H9 (cell line): ENCODE measurements at regions not wholly inside any gene's neighbourhood (a gene's known extent, or its start where the extent isn't known, plus 50 kb on each side); places are given as distances from the start of the nearest gene placed in this dataset.

Source experiments
- DNase-seq: peaks from one replicate; pipeline ENCODE4 v3.0.0-alpha.2; 2017
- H2AFZ ChIP-seq: one replicate; pipeline ENCODE4 v1.6.1; 2013; ENCODE audit warnings: mild to moderate bottlenecking, low read length, control low read depth, moderate library complexity
- H2AK5ac ChIP-seq: 2 replicates; pipeline ENCODE4 v1.6.1; 2013; ENCODE audit warnings: low read length, control low read depth, mixed read lengths; ENCODE audit not compliant: insufficient read length
- H2BK120ac ChIP-seq: one replicate; pipeline ENCODE4 v1.6.1; 2013; ENCODE audit warnings: low read depth, mild to moderate bottlenecking, low read length, control low read depth, inconsistent platforms; ENCODE audit not compliant: poor library complexity, severe bottlenecking
- H2BK12ac ChIP-seq: 2 replicates; pipeline ENCODE4 v1.6.1; 2013; ENCODE audit warnings: low read length, control low read depth, mixed read lengths, low read depth; ENCODE audit not compliant: insufficient read length
- H2BK15ac ChIP-seq: 2 replicates; pipeline ENCODE4 v1.6.1; 2013; ENCODE audit warnings: low read depth, low read length, control low read depth
- H2BK20ac ChIP-seq: one replicate; pipeline ENCODE4 v1.6.1; 2013; ENCODE audit warnings: low read depth, mild to moderate bottlenecking, low read length, control low read depth, inconsistent platforms; ENCODE audit not compliant: poor library complexity, severe bottlenecking
- H2BK5ac ChIP-seq: 2 replicates; pipeline ENCODE4 v1.6.1; 2013; ENCODE audit warnings: low read length, control low read depth, mixed read lengths; ENCODE audit not compliant: insufficient read length
- H3K14ac ChIP-seq: 2 replicates; pipeline ENCODE4 v1.6.1; 2013; ENCODE audit warnings: low read length, control low read depth; ENCODE audit not compliant: insufficient read depth
- H3K18ac ChIP-seq: 2 replicates; pipeline ENCODE4 v1.6.1; 2013; ENCODE audit warnings: low read depth, mild to moderate bottlenecking, mixed read lengths, low read length, control low read depth; ENCODE audit not compliant: insufficient read length
- H3K23ac ChIP-seq: 2 replicates; pipeline ENCODE4 v1.6.1; 2013; ENCODE audit warnings: low read length, control low read depth, mixed read lengths, low read depth; ENCODE audit not compliant: insufficient read length
- H3K23me2 ChIP-seq: 2 replicates; pipeline ENCODE4 v1.6.1; 2013; ENCODE audit warnings: low read depth, mild to moderate bottlenecking, mixed read lengths, low read length, control low read depth; ENCODE audit not compliant: insufficient read length, poor library complexity, severe bottlenecking
- H3K27ac ChIP-seq: 2 replicates; pipeline ENCODE4 v1.5.1; 2013; ENCODE audit warnings: low read length, control low read depth, mixed read lengths, low read depth; ENCODE audit not compliant: insufficient read length
- H3K27me3 ChIP-seq: 2 replicates; pipeline ENCODE4 v1.6.1; 2013; ENCODE audit warnings: low read length, control low read depth, inconsistent platforms; ENCODE audit not compliant: insufficient read depth
- H3K4ac ChIP-seq: 2 replicates; pipeline ENCODE4 v1.6.1; 2013; ENCODE audit warnings: low read depth, mild to moderate bottlenecking, control low read depth, inconsistent platforms, low read length, moderate library complexity
- H3K4me1 ChIP-seq: 2 replicates; pipeline ENCODE4 v1.6.1; 2013; ENCODE audit warnings: low read length, control low read depth, inconsistent platforms; ENCODE audit not compliant: insufficient read depth
- H3K4me2 ChIP-seq: 2 replicates; pipeline ENCODE4 v1.6.1; 2013; ENCODE audit warnings: low read length, control low read depth, mixed read lengths; ENCODE audit not compliant: insufficient read length, insufficient read depth
- H3K56ac ChIP-seq: 2 replicates; pipeline ENCODE4 v1.6.1; 2013; ENCODE audit warnings: low read depth, mild to moderate bottlenecking, mixed read lengths, low read length, control low read depth; ENCODE audit not compliant: insufficient read length
- H3K79me1 ChIP-seq: 2 replicates; pipeline ENCODE4 v1.6.1; 2013; ENCODE audit warnings: low read depth, mild to moderate bottlenecking, moderate library complexity, low read length, control low read depth, inconsistent platforms; ENCODE audit not compliant: insufficient read depth, poor library complexity, severe bottlenecking
- H3K79me2 ChIP-seq: 2 replicates; pipeline ENCODE4 v1.6.1; 2013; ENCODE audit warnings: low read length, control low read depth, inconsistent platforms; ENCODE audit not compliant: insufficient read depth
- H3K9ac ChIP-seq: 2 replicates; pipeline ENCODE4 v1.6.1; 2013; ENCODE audit warnings: low read length, control low read depth, mixed read lengths; ENCODE audit not compliant: insufficient read length; ENCODE audit errors: extremely low read depth
- H3K9me3 ChIP-seq: one replicate; pipeline ENCODE4 v1.6.1; 2013; ENCODE audit warnings: low read depth, low read length, inconsistent platforms; ENCODE audit not compliant: control insufficient read depth
- H3T11ph ChIP-seq: one replicate; pipeline ENCODE4 v1.6.1; 2013; ENCODE audit warnings: mild to moderate bottlenecking, low read length, control low read depth, inconsistent platforms
- H4K20me1 ChIP-seq: one replicate; pipeline ENCODE4 v1.6.1; 2013; ENCODE audit not compliant: control insufficient read depth, insufficient read length, insufficient read depth
- H4K5ac ChIP-seq: 2 replicates; pipeline ENCODE4 v1.6.1; 2013; ENCODE audit warnings: low read depth, mild to moderate bottlenecking, mixed read lengths, low read length, control low read depth; ENCODE audit not compliant: insufficient read length
- H4K8ac ChIP-seq: replicated peaks from 2 replicates; pipeline ENCODE4 v1.6.1; 2013; ENCODE audit warnings: low read length, control low read depth, mixed read lengths, low read depth; ENCODE audit not compliant: insufficient read length
- H4K91ac ChIP-seq: 2 replicates; pipeline ENCODE4 v1.6.1; 2013; ENCODE audit warnings: low read depth, mild to moderate bottlenecking, moderate library complexity, mixed read lengths, low read length, control low read depth; ENCODE audit not compliant: insufficient read length
- H3K27ac Mint-ChIP-seq, 3 experiments: 2 replicates in 2 of 3; 3 replicates in 1 of 3; pipeline ENCODE4 v1.8.0; 2020 to 2021; ENCODE audit warnings: mixed read lengths in 3 of 3, mild to moderate bottlenecking in 1 of 3, moderate library complexity in 1 of 3
- H3K27me3 Mint-ChIP-seq: 2 replicates; pipeline ENCODE4 v1.8.0; 2021; ENCODE audit warnings: low read depth, mild to moderate bottlenecking, moderate library complexity, mixed read lengths
- H3K36me3 Mint-ChIP-seq, 3 experiments: 2 replicates in 2 of 3; 3 replicates in 1 of 3; pipeline ENCODE4 v1.8.0; 2020 to 2021; ENCODE audit warnings: low read depth in 3 of 3, mixed read lengths in 3 of 3; ENCODE audit not compliant: insufficient read depth in 1 of 3
- H3K4me1 Mint-ChIP-seq, 2 experiments: 2 replicates each; pipeline ENCODE4 v1.8.0; 2020; ENCODE audit warnings: mixed read lengths in 2 of 2
- H3K4me3 Mint-ChIP-seq, 2 experiments: 2 replicates in 1 of 2; 3 replicates in 1 of 2; pipeline ENCODE4 v1.8.0; 2020 to 2021; ENCODE audit warnings: mild to moderate bottlenecking in 2 of 2, mixed read lengths in 2 of 2, moderate library complexity in 1 of 2
- H3K9me3 Mint-ChIP-seq, 2 experiments: 2 replicates in 1 of 2; 3 replicates in 1 of 2; pipeline ENCODE4 v1.8.0; 2020; ENCODE audit warnings: mild to moderate bottlenecking in 2 of 2, mixed read lengths in 2 of 2, moderate library complexity in 1 of 2
- TF ChIP-seq, protein P1 (sequence below): fragments of 200-600 bp; sonication (generic); conservative IDR thresholded peaks from 3 replicates; pipeline ENCODE4 v1.8.0; 2021; ENCODE audit warnings: antibody characterized with exemption, mild to moderate bottlenecking

- H2BK5ac ChIP-seq = no peak overlapping the region
- Mint-ChIP-seq H3K27ac (no peak overlapping the region), H3K27me3 (no peaks in the 10 kb centered on the region), H3K36me3 (no peaks in the 10 kb centered on the region), H3K9me3 (no peaks in the 10 kb centered on the region), H3K4me3 (no peak overlapping the region), H3K4me1 (peaks cover 5 to 6% of the 10 kb centered on the region in 2 experiments; a peak in 3 of 4 replicates)
- H2BK12ac ChIP-seq = no peak overlapping the region
- no peak overlapping the region for H3T11ph ChIP-seq
- H3K4me2 ChIP-seq = no peak overlapping the region
- no peaks in the 10 kb centered on the region for H3K4me1 ChIP-seq
- no peak overlapping the region for H4K91ac ChIP-seq
- TF ChIP-seq, protein P1, sequence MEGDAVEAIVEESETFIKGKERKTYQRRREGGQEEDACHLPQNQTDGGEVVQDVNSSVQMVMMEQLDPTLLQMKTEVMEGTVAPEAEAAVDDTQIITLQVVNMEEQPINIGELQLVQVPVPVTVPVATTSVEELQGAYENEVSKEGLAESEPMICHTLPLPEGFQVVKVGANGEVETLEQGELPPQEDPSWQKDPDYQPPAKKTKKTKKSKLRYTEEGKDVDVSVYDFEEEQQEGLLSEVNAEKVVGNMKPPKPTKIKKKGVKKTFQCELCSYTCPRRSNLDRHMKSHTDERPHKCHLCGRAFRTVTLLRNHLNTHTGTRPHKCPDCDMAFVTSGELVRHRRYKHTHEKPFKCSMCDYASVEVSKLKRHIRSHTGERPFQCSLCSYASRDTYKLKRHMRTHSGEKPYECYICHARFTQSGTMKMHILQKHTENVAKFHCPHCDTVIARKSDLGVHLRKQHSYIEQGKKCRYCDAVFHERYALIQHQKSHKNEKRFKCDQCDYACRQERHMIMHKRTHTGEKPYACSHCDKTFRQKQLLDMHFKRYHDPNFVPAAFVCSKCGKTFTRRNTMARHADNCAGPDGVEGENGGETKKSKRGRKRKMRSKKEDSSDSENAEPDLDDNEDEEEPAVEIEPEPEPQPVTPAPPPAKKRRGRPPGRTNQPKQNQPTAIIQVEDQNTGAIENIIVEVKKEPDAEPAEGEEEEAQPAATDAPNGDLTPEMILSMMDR = no peak
- no peak overlapping the region for H3K56ac ChIP-seq
- DNase-seq = no peak
- no peak overlapping the region for H3K9ac ChIP-seq
- H2AFZ ChIP-seq = no peak overlapping the region
- no peak overlapping the region for H3K14ac ChIP-seq
- H3K18ac ChIP-seq = no peak overlapping the region
- H3K27ac ChIP-seq = no peak overlapping the region
- no peak overlapping the region for H4K5ac ChIP-seq
- H2BK15ac ChIP-seq = no peak overlapping the region
- no peak overlapping the region for H4K8ac ChIP-seq
- no peaks in the 10 kb centered on the region for H3K23me2 ChIP-seq
- no peak overlapping the region for H2AK5ac ChIP-seq
- no peaks in the 10 kb centered on the region for H3K79me2 ChIP-seq
- H2BK120ac ChIP-seq = no peak overlapping the region
- H2BK20ac ChIP-seq = no peak overlapping the region
- H3K4ac ChIP-seq = no peak overlapping the region
- H3K79me1 ChIP-seq = no peaks in the 10 kb centered on the region
- H3K27me3 ChIP-seq = no peaks in the 10 kb centered on the region
- H3K23ac ChIP-seq = no peak overlapping the region
- no peaks in the 10 kb centered on the region for H3K9me3 ChIP-seq
- H4K20me1 ChIP-seq = no peaks in the 10 kb centered on the region
Observed at GRCh38 chr4:66489370-66489769, 819.1 kb upstream of the EPHA5 start.
